Activated T-helper 1 cell treated with anti-CD3 and anti-CD28 coated beads, Interleukin-12 subunit alpha, Interleukin-12 subunit beta, Interleukin-2, Interleukin-4 antibody, amounts not matched to agents 30 ng/mL and 10 ng/mL and 1 ng/mL, durations not matched to agents 14 hours and 24 hours and 36 hours (primary cell): ENCODE measurements at regions not wholly inside any gene's neighbourhood (a gene's known extent, or its start where the extent isn't known, plus 50 kb on each side); places are given as distances from the start of the nearest gene placed in this dataset.

Experiments
- DNase-seq: peaks from one replicate; pipeline ENCODE4 v3.0.0; 2021; ENCODE audit warnings: low spot score
- H3K27ac Mint-ChIP-seq: one replicate; pipeline ENCODE4 v1.8.0; 2021; ENCODE audit warnings: mild to moderate bottlenecking, mixed read lengths
- H3K27me3 Mint-ChIP-seq: one replicate; pipeline ENCODE4 v1.8.0; 2022; ENCODE audit warnings: mild to moderate bottlenecking, moderate library complexity, mixed read lengths; ENCODE audit not compliant: insufficient read depth
- H3K36me3 Mint-ChIP-seq: one replicate; pipeline ENCODE4 v1.8.0; 2021; ENCODE audit warnings: low read depth, mixed read lengths
- H3K4me1 Mint-ChIP-seq: one replicate; pipeline ENCODE4 v1.8.0; 2021; ENCODE audit warnings: low read depth, mixed read lengths
- H3K4me3 Mint-ChIP-seq: one replicate; pipeline ENCODE4 v1.8.0; 2021; ENCODE audit warnings: mild to moderate bottlenecking, moderate library complexity, mixed read lengths
- H3K9me3 Mint-ChIP-seq: one replicate; pipeline ENCODE4 v1.8.0; 2021; ENCODE audit warnings: mixed read lengths
- intact Hi-C: fragments of 100-400 bp; cut with micrococcal nuclease; formaldehyde crosslinking; loops from one replicate; pipeline ENCODE4 v1.15.1; 2024

DNA sequence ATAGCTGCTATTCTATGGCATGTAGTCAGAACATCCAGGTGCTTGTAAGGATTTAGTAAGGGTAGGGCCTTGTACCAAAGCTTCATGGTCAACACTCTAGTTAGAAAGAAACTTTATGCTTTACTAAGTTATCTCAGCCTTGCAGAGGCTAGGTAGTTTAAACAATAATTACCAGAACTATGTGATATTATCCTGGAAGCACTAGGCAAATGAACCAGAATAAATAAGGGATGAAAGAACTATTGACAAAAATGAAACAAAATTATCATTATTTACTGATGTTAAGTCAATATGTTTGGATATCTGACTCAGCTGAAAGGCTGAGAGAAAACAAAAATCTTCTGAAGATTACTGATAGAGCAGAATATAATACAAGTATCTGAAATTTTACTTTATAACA, 1089.1 kb upstream of the RAG2 start:
- H3K4me1 Mint-ChIP-seq: no peaks in the 10 kb centered on the region
- intact Hi-C loops: no loop called here
- no peak for DNase-seq
- H3K36me3 Mint-ChIP-seq: no peaks in the 10 kb centered on the region
- no peak overlapping the region for H3K27ac Mint-ChIP-seq
- H3K4me3 Mint-ChIP-seq: no peak overlapping the region
- peaks cover 10% of the 10 kb centered on the region for H3K9me3 Mint-ChIP-seq
- H3K27me3 Mint-ChIP-seq: no peaks in the 10 kb centered on the region

DNA sequence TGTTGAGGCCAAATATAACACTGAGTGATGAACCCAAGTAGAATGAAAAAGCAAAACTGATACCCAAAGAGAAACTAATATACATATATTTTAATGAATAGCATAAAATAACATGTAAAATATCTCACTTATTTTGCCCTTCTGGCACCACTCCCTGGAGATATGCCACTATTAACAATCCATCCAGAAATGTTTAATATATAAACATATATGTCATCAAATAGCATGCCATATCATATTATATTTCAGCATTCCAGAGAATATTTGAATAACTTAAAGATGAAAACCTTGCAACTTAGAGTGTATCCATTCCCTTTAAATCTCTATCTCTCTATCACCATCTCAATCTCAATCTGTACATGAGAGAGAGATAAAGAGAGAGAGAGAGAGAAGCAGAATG, 1073.3 kb upstream of the RAG2 start:
- H3K9me3 Mint-ChIP-seq: peaks cover 7% of the 10 kb centered on the region
- no peaks in the 10 kb centered on the region for H3K27me3 Mint-ChIP-seq
- DNase-seq: no peak
- H3K4me1 Mint-ChIP-seq: no peaks in the 10 kb centered on the region
- H3K27ac Mint-ChIP-seq: no peak overlapping the region
- H3K4me3 Mint-ChIP-seq: no peak overlapping the region
- intact Hi-C loops: no loop called here
- no peaks in the 10 kb centered on the region for H3K36me3 Mint-ChIP-seq

DNA sequence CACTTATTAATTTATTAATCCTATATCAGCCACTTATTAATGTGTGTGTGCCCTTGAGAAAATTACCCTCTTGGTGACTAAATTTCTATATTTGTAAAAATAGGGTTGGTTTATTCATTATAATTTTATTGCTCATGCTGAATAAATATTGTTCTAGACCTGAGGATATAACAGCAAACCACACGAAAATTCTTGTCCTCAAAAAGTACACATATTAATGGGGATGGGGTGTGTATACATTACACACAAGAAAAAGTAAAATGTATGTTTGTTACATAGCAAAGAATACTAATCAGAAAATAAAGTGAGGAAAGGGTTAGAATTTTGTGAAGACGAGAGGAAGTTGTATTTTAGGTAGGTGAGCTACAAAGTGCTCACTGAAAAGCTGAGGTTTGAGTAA, 1068.9 kb upstream of the RAG2 start:
- intact Hi-C loops: no loop called here
- Mint-ChIP-seq H3K9me3 (peaks cover 3% of the 10 kb centered on the region), H3K4me1 (no peaks in the 10 kb centered on the region), H3K27me3 (no peaks in the 10 kb centered on the region), H3K36me3 (no peaks in the 10 kb centered on the region), H3K4me3 (no peak overlapping the region), H3K27ac (no peak overlapping the region)
- DNase-seq: no peak

DNA sequence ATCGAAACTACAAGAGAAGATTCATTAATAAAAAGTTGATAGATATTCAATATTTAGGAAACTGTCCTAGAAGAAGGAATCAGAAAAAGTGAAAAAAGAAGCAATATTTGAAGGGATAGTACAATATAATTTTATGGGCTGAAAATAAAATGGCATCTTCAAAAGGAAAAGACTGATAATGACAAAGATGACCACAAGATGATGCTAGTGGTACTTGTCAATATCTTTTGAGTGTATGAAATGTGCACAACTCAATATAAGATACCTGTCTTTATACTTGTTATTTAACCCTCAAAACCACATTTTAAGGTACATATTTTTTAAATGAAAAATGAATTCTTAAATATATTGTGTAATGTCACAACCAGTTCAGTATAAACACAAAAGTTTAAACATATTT, 1059.6 kb upstream of the RAG2 start:
- Mint-ChIP-seq H3K4me1 (no peaks in the 10 kb centered on the region), H3K9me3 (peaks cover 16% of the 10 kb centered on the region), H3K27me3 (no peaks in the 10 kb centered on the region), H3K27ac (no peak overlapping the region), H3K4me3 (no peak overlapping the region), H3K36me3 (no peaks in the 10 kb centered on the region)
- intact Hi-C loops: no loop called here
- DNase-seq: no peak

DNA sequence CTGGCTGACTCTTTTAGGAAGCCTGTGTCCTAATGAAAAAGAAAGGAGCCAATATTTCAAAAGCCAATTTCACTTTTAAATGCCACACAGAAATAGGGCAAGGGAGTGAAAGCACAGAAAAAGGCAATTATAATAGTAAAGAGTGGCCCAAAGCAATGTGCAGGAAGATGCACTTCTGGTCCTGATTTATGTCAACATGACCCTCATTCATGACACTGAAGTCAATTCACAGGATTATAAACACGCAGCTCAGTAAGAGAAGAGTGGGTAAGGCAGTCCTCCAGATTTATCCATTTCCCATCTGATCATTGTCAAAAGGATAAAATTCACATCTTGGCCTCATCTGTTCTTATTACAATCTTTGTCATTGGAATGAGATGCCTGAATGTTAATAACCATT, 1049.7 kb upstream of the RAG2 start:
- DNase-seq: no peak
- H3K4me1 Mint-ChIP-seq: no peaks in the 10 kb centered on the region
- no peak overlapping the region for H3K4me3 Mint-ChIP-seq
- H3K36me3 Mint-ChIP-seq: no peaks in the 10 kb centered on the region
- no peaks in the 10 kb centered on the region for H3K27me3 Mint-ChIP-seq
- peaks cover 10% of the 10 kb centered on the region for H3K9me3 Mint-ChIP-seq
- intact Hi-C loops: no loop called here
- H3K27ac Mint-ChIP-seq: no peak overlapping the region

DNA sequence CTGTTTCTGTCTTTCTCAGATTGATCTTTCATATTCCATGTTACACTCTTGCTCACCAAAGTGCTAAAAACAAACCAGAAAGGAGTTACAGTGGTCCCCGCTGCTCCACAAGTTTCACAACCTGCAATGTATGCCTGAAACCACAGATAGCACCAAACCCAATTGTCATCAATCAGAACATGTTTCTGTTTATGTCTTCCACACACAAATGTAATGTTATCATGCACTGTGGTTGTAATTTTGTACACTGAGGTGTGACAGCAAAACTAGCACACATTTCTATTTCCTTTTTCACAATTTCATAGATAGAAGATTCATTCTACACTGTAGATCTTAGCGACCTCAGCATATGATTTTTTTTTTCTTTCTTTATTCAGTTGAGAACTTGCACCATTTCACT, 1045.9 kb upstream of the RAG2 start:
- Mint-ChIP-seq H3K4me3 (no peak overlapping the region), H3K9me3 (peaks cover 6% of the 10 kb centered on the region), H3K36me3 (no peaks in the 10 kb centered on the region), H3K27me3 (no peaks in the 10 kb centered on the region), H3K4me1 (no peaks in the 10 kb centered on the region), H3K27ac (no peak overlapping the region)
- intact Hi-C loops: no loop called here
- no peak for DNase-seq

DNA sequence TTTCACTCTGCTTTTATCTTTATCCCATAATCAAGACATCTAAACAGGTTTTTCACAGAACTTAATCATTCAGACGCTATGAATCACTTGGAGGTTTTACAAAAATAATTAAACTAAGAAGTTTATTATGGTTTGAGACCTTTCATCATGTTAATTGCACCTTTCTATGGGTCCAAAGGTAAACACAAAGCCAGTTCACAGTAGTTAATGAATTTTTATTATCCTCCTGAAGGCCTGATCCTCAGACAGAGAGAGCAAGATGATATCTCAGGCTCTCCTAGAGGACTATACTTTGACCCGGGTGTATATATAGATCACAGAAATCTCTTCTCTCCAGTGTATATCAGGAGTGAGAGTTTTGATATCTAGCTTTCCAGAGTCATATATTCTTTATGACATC, 1044.3 kb upstream of the RAG2 start:
- Mint-ChIP-seq H3K36me3 (no peaks in the 10 kb centered on the region), H3K4me1 (no peaks in the 10 kb centered on the region), H3K9me3 (peaks cover 6% of the 10 kb centered on the region), H3K27ac (no peak overlapping the region), H3K4me3 (no peak overlapping the region), H3K27me3 (no peaks in the 10 kb centered on the region)
- no peak for DNase-seq
- intact Hi-C loops: no loop called here

DNA sequence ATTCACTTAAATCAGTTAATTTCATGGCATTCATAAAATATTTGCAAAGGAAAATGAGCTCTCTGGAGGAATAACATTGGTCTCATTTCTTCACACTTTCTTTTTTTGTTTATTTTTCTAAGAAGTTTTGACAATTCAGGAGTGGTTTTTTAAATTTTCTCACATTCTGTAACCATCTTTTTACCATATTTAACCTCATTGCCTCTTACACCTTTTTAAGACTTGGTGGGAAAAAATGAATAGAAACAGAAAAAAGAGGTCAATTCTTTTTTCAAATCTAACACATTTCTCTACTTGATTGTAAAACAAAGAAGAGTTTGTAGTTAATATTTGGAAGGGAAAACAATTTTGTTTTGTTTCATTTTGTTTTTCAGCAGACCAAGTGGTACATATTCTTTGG, 1034.7 kb upstream of the RAG2 start:
- Mint-ChIP-seq H3K9me3 (peaks cover 7% of the 10 kb centered on the region), H3K4me3 (no peak overlapping the region), H3K27ac (no peak overlapping the region), H3K36me3 (no peaks in the 10 kb centered on the region), H3K4me1 (no peaks in the 10 kb centered on the region), H3K27me3 (no peaks in the 10 kb centered on the region)
- intact Hi-C loops: no loop called here
- DNase-seq: no peak

DNA sequence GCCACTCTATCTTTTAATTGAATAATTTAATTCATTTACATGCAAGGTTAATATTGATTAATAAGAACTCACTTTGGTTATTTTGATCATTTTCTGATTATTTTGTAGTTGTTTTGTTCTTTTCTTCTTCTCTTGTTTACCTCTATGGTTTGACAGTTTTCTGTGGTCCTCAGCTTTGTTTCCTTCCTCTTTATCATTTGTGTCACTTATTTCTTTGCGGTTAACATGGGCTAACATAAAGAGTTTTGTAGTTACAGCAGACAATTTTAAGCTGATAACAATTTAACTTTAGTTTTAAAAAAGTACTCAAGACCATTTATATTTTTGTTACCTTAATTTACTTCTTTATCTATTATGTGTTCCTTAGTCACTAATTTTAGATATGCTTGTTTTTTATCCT, 1032.8 kb upstream of the RAG2 start:
- Mint-ChIP-seq H3K27ac (no peak overlapping the region), H3K4me3 (no peak overlapping the region), H3K36me3 (no peaks in the 10 kb centered on the region), H3K27me3 (no peaks in the 10 kb centered on the region), H3K9me3 (peaks cover 4% of the 10 kb centered on the region), H3K4me1 (no peaks in the 10 kb centered on the region)
- intact Hi-C loops: no loop called here
- DNase-seq: no peak

DNA sequence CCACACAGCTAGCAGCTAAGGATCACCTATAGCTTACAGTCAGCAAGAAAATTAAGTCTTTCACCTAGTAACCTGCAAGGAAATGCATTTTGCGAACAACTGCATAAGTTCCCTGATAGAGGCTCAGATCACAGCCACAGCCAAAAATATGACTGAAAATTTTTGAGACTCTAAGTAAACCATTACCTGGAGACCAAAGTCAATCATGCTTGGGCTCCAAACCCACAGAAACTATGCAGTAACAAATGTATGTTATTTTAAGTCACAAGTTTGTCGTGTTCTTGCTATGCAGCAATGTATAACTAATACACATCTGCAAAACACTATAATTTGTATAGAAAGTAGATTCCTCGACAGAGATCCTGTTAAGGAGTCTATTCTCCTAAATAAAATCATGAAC, 1025.7 kb upstream of the RAG2 start:
- Mint-ChIP-seq H3K4me1 (no peaks in the 10 kb centered on the region), H3K4me3 (no peak overlapping the region), H3K36me3 (no peaks in the 10 kb centered on the region), H3K9me3 (peaks cover 11% of the 10 kb centered on the region), H3K27ac (no peak overlapping the region), H3K27me3 (no peaks in the 10 kb centered on the region)
- intact Hi-C loops: no loop called here
- no peak for DNase-seq

DNA sequence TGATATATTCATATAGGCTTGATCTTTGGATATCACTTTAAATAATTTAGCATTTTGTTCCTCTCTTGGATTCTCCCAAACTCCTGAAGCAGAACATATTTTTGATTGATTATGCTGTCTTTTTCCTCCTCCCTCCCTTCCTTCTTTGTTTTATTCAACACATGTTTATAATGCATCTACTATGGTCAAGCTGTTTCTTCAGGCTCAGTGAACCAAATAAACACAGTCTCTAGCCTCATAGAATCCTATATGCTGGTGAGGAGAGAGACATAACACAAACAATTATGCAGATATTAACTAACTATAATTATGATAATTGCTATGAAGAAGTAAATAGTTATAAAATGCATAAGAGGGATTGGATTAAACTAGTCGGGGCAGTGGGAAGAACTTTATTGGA, 1023.6 kb upstream of the RAG2 start:
- Mint-ChIP-seq H3K36me3 (no peaks in the 10 kb centered on the region), H3K27me3 (no peaks in the 10 kb centered on the region), H3K27ac (no peak overlapping the region), H3K4me1 (no peaks in the 10 kb centered on the region), H3K4me3 (no peak overlapping the region), H3K9me3 (peaks cover 11% of the 10 kb centered on the region)
- intact Hi-C loops: no loop called here
- no peak for DNase-seq

DNA sequence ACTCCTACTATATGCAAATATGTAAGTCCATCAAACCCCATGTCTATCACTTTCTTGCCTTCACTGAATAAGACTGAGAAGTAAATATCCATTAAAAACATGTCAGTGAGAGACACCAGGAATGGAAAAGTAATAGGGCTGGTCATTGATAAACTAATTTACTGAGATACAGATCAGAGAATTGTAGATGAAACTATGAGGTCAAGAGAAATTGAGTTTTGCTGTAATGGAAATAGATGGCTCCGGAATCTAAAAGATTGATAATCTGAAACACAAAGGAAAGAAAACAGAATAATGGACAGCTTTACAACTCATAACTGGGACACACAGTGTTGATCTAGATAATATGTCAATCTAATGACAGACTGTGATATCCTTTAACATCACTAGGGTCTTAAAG, 1018.3 kb upstream of the RAG2 start:
- Mint-ChIP-seq H3K9me3 (peaks cover 3% of the 10 kb centered on the region), H3K27ac (no peak overlapping the region), H3K4me1 (no peaks in the 10 kb centered on the region), H3K27me3 (no peaks in the 10 kb centered on the region), H3K4me3 (no peak overlapping the region), H3K36me3 (no peaks in the 10 kb centered on the region)
- DNase-seq: no peak
- intact Hi-C loops: no loop called here

DNA sequence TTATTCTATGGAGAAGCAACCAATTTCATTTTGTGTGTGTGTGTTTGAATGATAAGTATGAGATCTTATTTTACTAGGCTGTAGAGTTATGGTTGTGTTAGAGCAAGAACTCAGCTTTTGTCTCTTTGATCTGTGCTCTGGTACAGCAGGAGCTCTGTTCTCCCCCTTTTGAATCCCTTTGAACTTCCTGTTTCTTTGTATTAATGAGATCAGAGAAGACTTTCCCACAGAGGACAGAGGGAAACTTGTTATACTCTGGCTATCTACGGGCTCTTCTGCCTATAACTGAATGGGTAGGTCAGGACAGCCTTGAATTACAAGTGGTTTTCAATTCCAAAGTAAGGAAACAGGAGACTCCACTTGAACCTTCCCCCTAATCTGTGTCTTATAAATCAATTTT, 1015.0 kb upstream of the RAG2 start:
- H3K27ac Mint-ChIP-seq: no peak overlapping the region

DNA sequence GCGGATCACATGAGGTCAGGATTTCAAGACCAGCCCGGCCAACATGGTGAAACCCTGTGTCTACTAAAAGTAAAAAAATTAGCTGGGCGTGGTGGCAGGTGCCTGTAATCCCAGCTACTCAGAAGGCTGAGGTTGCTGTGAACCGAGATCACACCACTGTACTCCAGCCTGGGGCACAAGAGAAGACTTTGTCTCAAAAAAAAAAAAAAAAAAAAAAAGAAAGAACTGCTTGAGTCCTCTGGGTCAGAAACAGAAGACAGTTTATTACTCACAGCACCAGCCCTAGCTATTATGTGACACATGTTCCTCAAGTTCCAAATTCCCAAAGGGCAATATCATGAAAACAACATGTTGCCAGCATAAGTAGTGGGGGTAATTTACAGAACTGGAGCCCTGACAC, 1014.1 kb upstream of the RAG2 start:
- Mint-ChIP-seq H3K4me3 (no peak overlapping the region), H3K36me3 (no peaks in the 10 kb centered on the region), H3K4me1 (no peaks in the 10 kb centered on the region), H3K27ac (no peak overlapping the region), H3K27me3 (no peaks in the 10 kb centered on the region), H3K9me3 (no peaks in the 10 kb centered on the region)
- DNase-seq: no peak
- intact Hi-C loops: no loop called here

More for the DNA sequence above, 1015.0 kb upstream of the RAG2 start:
- Mint-ChIP-seq H3K4me3 (no peak overlapping the region), H3K36me3 (no peaks in the 10 kb centered on the region), H3K9me3 (no peaks in the 10 kb centered on the region), H3K4me1 (no peaks in the 10 kb centered on the region), H3K27me3 (no peaks in the 10 kb centered on the region)
- DNase-seq: no peak
- intact Hi-C loops: no loop called here
